Esophagus (tissue), 2 donors: ENCODE measurements at regions not wholly inside any gene's neighbourhood (a gene's known extent, or its start where the extent isn't known, plus 50 kb on each side); places are given as distances from the start of the nearest gene placed in this dataset.

Experiments
- H3K27ac ChIP-seq, 2 donors: one replicate each; pipeline ENCODE4 v1.5.1; 2013; ENCODE audit warnings: low read depth in 2 of 2, mild to moderate bottlenecking in 2 of 2, inconsistent platforms in 1 of 2, low read length in 1 of 2, moderate library complexity in 1 of 2
- H3K27me3 ChIP-seq, 2 donors: one replicate each; pipeline ENCODE4 v1.6.1; 2013; ENCODE audit warnings: low read length in 2 of 2, control low read depth in 1 of 2, mild to moderate bottlenecking in 1 of 2; ENCODE audit not compliant: insufficient read depth in 2 of 2, control insufficient read depth in 1 of 2
- H3K36me3 ChIP-seq, 2 donors: one replicate each; pipeline ENCODE4 v1.6.1; 2013; ENCODE audit warnings: low read length in 1 of 2; ENCODE audit not compliant: control insufficient read depth in 2 of 2, insufficient read depth in 2 of 2
- H3K4me1 ChIP-seq, 2 donors: one replicate each; pipeline ENCODE4 v1.6.1; 2013; ENCODE audit warnings: low read length in 1 of 2; ENCODE audit not compliant: control insufficient read depth in 2 of 2, insufficient read depth in 2 of 2
- H3K4me3 ChIP-seq, 2 donors: one replicate each; pipeline ENCODE4 v1.5.1; 2013; ENCODE audit warnings: low read length in 2 of 2, mild to moderate bottlenecking in 2 of 2, low read depth in 1 of 2, moderate library complexity in 1 of 2
- H3K9me3 ChIP-seq, 2 donors: one replicate each; pipeline ENCODE4 v1.6.1; 2013; ENCODE audit warnings: mild to moderate bottlenecking in 2 of 2, low read depth in 1 of 2, low read length in 1 of 2, moderate library complexity in 1 of 2; ENCODE audit not compliant: control insufficient read depth in 2 of 2, insufficient read depth in 1 of 2
- WGBS, 2 donors: extraction: QIAGEN DNeasy Blood & Tissue Kit; methylation state at CpG; one replicate each; pipeline ENCODE4 v1.1.7; 2013; 5-methylcytosine and 5-hydroxymethylcytosine counted together
- donor health status: healthy with polysubstance abuse.
- donor health status: Bipolar disorder and iron deficiency.

GRCh38 chr20:52593654-52594053 is 378.5 kb upstream of the TSHZ2 start:
- H3K27ac ChIP-seq: no peak overlapping the region
- H3K36me3 ChIP-seq: no peaks in the 10 kb centered on the region
- no peaks in the 10 kb centered on the region for H3K4me1 ChIP-seq
- no peaks in the 10 kb centered on the region for H3K27me3 ChIP-seq
- no peak overlapping the region for H3K4me3 ChIP-seq
- WGBS, 2 donors: 61 to 67% methylated on average over 5 of the region's 5 CpGs
- H3K9me3 ChIP-seq: no peaks in the 10 kb centered on the region

GRCh38 chr20:52592567-52592966 is 379.6 kb upstream of the TSHZ2 start:
- no peaks in the 10 kb centered on the region for H3K4me1 ChIP-seq
- no peak overlapping the region for H3K27ac ChIP-seq
- H3K4me3 ChIP-seq: no peak overlapping the region
- H3K36me3 ChIP-seq: no peaks in the 10 kb centered on the region
- H3K27me3 ChIP-seq: no peaks in the 10 kb centered on the region
- 91 to 94% methylated on average over 3 of the region's 3 CpGs for WGBS, 2 donors
- H3K9me3 ChIP-seq: no peaks in the 10 kb centered on the region

- Histone ChIP-seq H3K4me1 (no peaks in the 10 kb centered on the region), H3K27ac (peak overlapping the region in 1 of 2 donors; percentile 64), H3K27me3 (no peaks in the 10 kb centered on the region), H3K36me3 (no peaks in the 10 kb centered on the region), H3K9me3 (no peaks in the 10 kb centered on the region), H3K4me3 (no peak overlapping the region)
- WGBS, 2 donors: 70% methylated on average over 2 of the region's 2 CpGs
Measured at GRCh38 chr20:52590100-52590499, 382.1 kb upstream of the TSHZ2 start.

GRCh38 chr20:52589251-52589812 is 382.8 kb upstream of the TSHZ2 start:
- H3K27ac ChIP-seq: no peak overlapping the region
- H3K4me1 ChIP-seq: no peaks in the 10 kb centered on the region
- WGBS, 2 donors: 54 to 62% methylated on average over 3 of the region's 3 CpGs

GRCh38 chr20:52586660-52587059 is 385.5 kb upstream of the TSHZ2 start:
- H3K4me3 ChIP-seq: no peak overlapping the region
- H3K4me1 ChIP-seq: no peaks in the 10 kb centered on the region
- H3K27me3 ChIP-seq: no peaks in the 10 kb centered on the region
- H3K27ac ChIP-seq: no peak overlapping the region
- no peaks in the 10 kb centered on the region for H3K36me3 ChIP-seq
- no peaks in the 10 kb centered on the region for H3K9me3 ChIP-seq

More at GRCh38 chr20:52589251-52589812, 382.8 kb upstream of the TSHZ2 start:
- Histone ChIP-seq H3K9me3 (no peaks in the 10 kb centered on the region), H3K36me3 (no peaks in the 10 kb centered on the region), H3K4me3 (no peak overlapping the region), H3K27me3 (no peaks in the 10 kb centered on the region)

GRCh38 chr20:52585333-52585732 is 386.8 kb upstream of the TSHZ2 start:
- Histone ChIP-seq H3K36me3 (no peaks in the 10 kb centered on the region), H3K9me3 (peaks cover 0 to 3% of the 10 kb centered on the region in 2 donors), H3K4me1 (no peaks in the 10 kb centered on the region), H3K4me3 (no peak overlapping the region), H3K27me3 (no peaks in the 10 kb centered on the region), H3K27ac (no peak overlapping the region)
- WGBS, 2 donors: 90 to 93% methylated on average over 2 of the region's 2 CpGs

GRCh38 chr20:52578559-52578958 is 387.0 kb upstream of the ZFP64 start:
- Histone ChIP-seq H3K4me3 (no peak overlapping the region), H3K9me3 (peaks cover 0 to 3% of the 10 kb centered on the region in 2 donors), H3K4me1 (no peaks in the 10 kb centered on the region), H3K27ac (no peak overlapping the region), H3K27me3 (no peaks in the 10 kb centered on the region), H3K36me3 (no peaks in the 10 kb centered on the region)
- WGBS, 2 donors: 75 to 77% methylated on average over 5 of the region's 5 CpGs

- no peaks in the 10 kb centered on the region for H3K27me3 ChIP-seq
- no peaks in the 10 kb centered on the region for H3K4me1 ChIP-seq
- no peaks in the 10 kb centered on the region for H3K36me3 ChIP-seq
- H3K4me3 ChIP-seq: no peak overlapping the region
- H3K27ac ChIP-seq: no peak overlapping the region
- peaks cover 0 to 3% of the 10 kb centered on the region in 2 donors for H3K9me3 ChIP-seq
- WGBS, 2 donors: 83 to 92% methylated on average over 3 of the region's 3 CpGs
Measured at GRCh38 chr20:52577696-52578095, 386.1 kb upstream of the ZFP64 start.

GRCh38 chr20:52572687-52573086 is 381.1 kb upstream of the ZFP64 start:
- H3K27me3 ChIP-seq: no peaks in the 10 kb centered on the region
- H3K4me1 ChIP-seq: no peaks in the 10 kb centered on the region
- no peaks in the 10 kb centered on the region for H3K9me3 ChIP-seq
- 49 to 65% methylated on average over 1 of the region's 1 CpG for WGBS, 2 donors
- no peak overlapping the region for H3K27ac ChIP-seq
- no peak overlapping the region for H3K4me3 ChIP-seq
- H3K36me3 ChIP-seq: no peaks in the 10 kb centered on the region

- 96 to 99% methylated on average over 3 of the region's 3 CpGs for WGBS, 2 donors
- Histone ChIP-seq H3K27me3 (no peaks in the 10 kb centered on the region), H3K4me1 (no peaks in the 10 kb centered on the region), H3K36me3 (no peaks in the 10 kb centered on the region), H3K4me3 (no peak overlapping the region), H3K9me3 (no peaks in the 10 kb centered on the region), H3K27ac (no peak overlapping the region)
Measured at GRCh38 chr20:52569201-52569600, 377.6 kb upstream of the ZFP64 start.
